Activated CD4-positive, alpha-beta memory T cell treated with anti-CD3 and anti-CD28 coated beads, Interleukin-2, amount 10 ng/mL, durations not matched to agents 7 days and 5 days (primary cell): ENCODE measurements at regions not wholly inside any gene's neighbourhood (a gene's known extent, or its start where the extent isn't known, plus 50 kb on each side); places are given as distances from the start of the nearest gene placed in this dataset.

Source experiments
- CTCF ChIA-PET: fragments of 350-600 bp; sonication (Branson Sonifier 250); formaldehyde crosslinking; loops from one replicate; lab custom pipeline; 2021; ENCODE audit warnings: antibody characterized with exemption, inconsistent platforms; lab: Charles Lee
- POLR2A ChIA-PET: fragments of 350-600 bp; sonication (Branson Sonifier 250); formaldehyde crosslinking; loops from one replicate; lab custom pipeline; 2021; ENCODE audit warnings: antibody characterized with exemption; lab: Charles Lee
- DNase-seq: peaks from one replicate; pipeline ENCODE4 v3.0.0-alpha.2; 2020
- H3K27ac Mint-ChIP-seq: one replicate; pipeline ENCODE4 v1.8.0; 2021; ENCODE audit warnings: mild to moderate bottlenecking, mixed read lengths
- H3K27me3 Mint-ChIP-seq: one replicate; pipeline ENCODE4 v1.8.0; 2021; ENCODE audit warnings: mixed read lengths
- H3K36me3 Mint-ChIP-seq: one replicate; pipeline ENCODE4 v1.8.0; 2021; ENCODE audit warnings: low read depth, mixed read lengths
- H3K4me1 Mint-ChIP-seq: one replicate; pipeline ENCODE4 v1.8.0; 2021; ENCODE audit warnings: mixed read lengths
- H3K4me3 Mint-ChIP-seq: one replicate; pipeline ENCODE4 v1.8.0; 2021; ENCODE audit warnings: mild to moderate bottlenecking, mixed read lengths
- H3K9me3 Mint-ChIP-seq: one replicate; pipeline ENCODE4 v1.8.0; 2021; ENCODE audit warnings: mixed read lengths

DNA sequence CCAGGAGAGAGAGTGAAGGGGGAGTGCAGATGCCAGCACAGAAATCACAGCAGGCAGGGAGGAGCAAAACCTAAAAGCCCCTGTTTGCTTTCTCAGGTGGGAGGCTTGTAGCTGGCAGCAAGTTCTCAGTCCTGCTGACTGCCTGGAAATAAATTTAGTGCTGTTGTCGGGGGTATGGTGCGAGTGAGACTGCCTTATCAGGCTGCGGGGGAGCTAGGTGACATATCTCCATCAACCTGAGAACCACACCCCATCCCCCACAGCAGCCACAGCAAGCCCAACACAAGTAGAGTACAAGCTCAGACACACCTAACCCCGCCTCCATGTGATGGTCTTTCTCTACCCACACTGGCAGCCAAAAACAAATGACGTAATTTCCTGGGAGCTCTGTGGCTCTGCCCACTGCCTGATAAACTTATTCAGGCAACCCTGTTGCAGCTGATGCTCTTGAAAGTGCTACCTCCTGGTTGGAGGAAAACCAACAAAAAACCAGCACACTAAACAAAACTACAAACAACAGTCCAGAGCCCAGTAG lies 953.4 kb upstream of the NDST4 start:
- Mint-ChIP-seq H3K36me3 (no peaks in the 10 kb centered on the region), H3K9me3 (no peaks in the 10 kb centered on the region), H3K27me3 (no peaks in the 10 kb centered on the region), H3K4me3 (no peak overlapping the region), H3K27ac (no peak overlapping the region), H3K4me1 (no peaks in the 10 kb centered on the region)
- no peak for DNase-seq
- ChIA-PET CTCF (no interaction called here), POLR2A (no interaction called here)

GRCh38 chr4:116064331-116064730 lies 950.9 kb upstream of the NDST4 start:
- Mint-ChIP-seq H3K27me3 (no peaks in the 10 kb centered on the region), H3K36me3 (no peaks in the 10 kb centered on the region), H3K4me3 (no peak overlapping the region), H3K9me3 (no peaks in the 10 kb centered on the region), H3K4me1 (no peaks in the 10 kb centered on the region), H3K27ac (no peak overlapping the region)
- no peak for DNase-seq
- CTCF ChIA-PET, result no interaction called here
- POLR2A ChIA-PET, result no interaction called here

DNA sequence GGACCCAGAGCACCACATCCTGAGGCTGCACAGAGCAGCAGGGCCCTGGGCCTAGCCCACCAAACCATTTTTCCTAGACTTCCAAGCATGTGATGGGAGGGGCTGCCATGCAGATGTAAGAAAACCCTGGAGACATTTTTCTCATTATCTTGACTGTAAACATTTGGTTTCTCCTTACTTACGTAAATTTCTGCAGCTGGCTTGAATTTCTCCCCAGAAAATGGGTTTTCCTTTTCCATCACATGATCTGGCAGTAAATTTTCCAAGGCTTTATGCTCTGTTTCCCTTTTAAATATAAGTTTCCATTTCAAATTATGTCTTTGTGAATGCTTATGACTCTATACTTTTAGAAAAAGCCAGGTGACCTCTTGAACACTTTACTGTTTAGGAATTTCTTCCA lies 945.9 kb upstream of the NDST4 start:
- Mint-ChIP-seq H3K36me3 (no peaks in the 10 kb centered on the region), H3K4me3 (no peak overlapping the region), H3K9me3 (no peaks in the 10 kb centered on the region), H3K27ac (no peak overlapping the region), H3K27me3 (no peaks in the 10 kb centered on the region), H3K4me1 (no peaks in the 10 kb centered on the region)
- CTCF ChIA-PET, result no interaction called here
- POLR2A ChIA-PET, result no interaction called here
- no peak for DNase-seq

DNA sequence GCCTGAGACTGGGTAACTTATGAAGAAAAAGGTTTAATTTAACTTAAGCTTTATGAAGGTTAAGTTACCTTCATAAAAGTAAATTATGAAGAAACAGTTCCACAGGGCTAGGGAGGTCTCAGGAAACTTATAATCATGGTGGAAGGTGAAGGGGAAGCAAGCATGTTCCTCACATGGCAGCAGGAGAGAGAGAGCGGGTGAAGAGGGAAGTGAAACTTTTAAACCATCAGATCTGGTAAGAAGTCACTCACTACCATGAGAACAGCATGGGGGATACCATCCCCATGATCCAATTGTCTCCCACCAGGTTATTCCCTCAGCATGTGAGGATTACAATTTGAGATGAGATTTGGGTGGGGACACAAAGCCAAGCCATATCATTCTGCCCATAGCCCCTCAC lies 944.7 kb upstream of the NDST4 start:
- Mint-ChIP-seq H3K27ac (no peak overlapping the region), H3K36me3 (no peaks in the 10 kb centered on the region), H3K4me3 (no peak overlapping the region), H3K4me1 (no peaks in the 10 kb centered on the region), H3K9me3 (no peaks in the 10 kb centered on the region), H3K27me3 (no peaks in the 10 kb centered on the region)
- POLR2A ChIA-PET, result no interaction called here
- CTCF ChIA-PET, result no interaction called here
- no peak for DNase-seq

DNA sequence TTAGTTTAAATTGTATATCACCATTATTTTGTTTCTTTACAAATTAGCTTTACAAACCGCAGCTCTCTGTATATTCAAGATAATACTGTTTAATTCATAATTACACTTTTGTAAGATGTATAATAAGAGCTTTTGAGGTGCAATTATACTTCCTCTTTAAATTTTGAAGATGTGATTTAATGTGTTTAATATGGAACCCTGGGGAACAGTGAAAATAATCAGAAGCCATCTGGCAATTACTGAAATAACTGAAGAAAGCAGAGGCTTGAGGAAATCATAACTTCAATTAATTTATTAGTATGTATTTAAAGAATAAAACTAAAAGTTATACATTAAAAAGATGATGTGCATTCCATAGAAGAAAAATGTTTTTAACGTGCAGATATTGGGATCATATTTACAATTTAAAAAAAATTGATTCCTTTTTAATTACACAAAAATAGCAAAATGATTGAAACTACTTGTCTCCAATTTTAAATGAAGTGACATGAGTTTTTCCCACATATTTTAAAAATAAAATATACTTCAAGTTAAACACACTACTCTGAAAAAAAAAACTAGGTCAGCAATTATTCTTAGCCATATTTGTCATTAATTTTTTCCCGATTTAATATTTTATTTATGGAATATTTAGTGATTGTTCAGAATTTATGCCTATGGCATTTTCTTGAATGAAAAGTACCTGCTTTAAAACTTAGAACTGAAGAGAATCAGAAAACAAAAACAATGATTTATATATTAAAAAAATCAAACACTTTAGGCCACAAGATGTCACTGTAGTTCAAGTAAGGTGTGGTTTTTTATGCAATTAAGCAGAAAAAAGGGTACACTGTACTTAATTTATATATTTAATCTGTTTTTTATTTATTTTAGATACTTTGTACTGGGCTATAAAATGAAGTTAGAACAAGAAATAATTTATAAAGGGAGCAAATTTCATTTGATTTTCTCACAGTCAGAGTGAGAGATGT lies 942.7 kb upstream of the NDST4 start:
- POLR2A ChIA-PET, result no interaction called here

GRCh38 chr4:116027311-116027710 lies 913.9 kb upstream of the NDST4 start:
- Mint-ChIP-seq H3K4me3 (no peak overlapping the region), H3K4me1 (no peaks in the 10 kb centered on the region), H3K27ac (no peak overlapping the region), H3K9me3 (peaks cover 2% of the 10 kb centered on the region), H3K36me3 (no peaks in the 10 kb centered on the region), H3K27me3 (no peaks in the 10 kb centered on the region)
- ChIA-PET CTCF (no interaction called here), POLR2A (no interaction called here)
- no peak for DNase-seq

More for the DNA sequence above, 942.7 kb upstream of the NDST4 start:
- Mint-ChIP-seq H3K36me3 (no peaks in the 10 kb centered on the region), H3K27me3 (no peaks in the 10 kb centered on the region), H3K4me3 (no peak overlapping the region), H3K9me3 (no peaks in the 10 kb centered on the region), H3K27ac (no peak overlapping the region), H3K4me1 (no peaks in the 10 kb centered on the region)
- CTCF ChIA-PET, result no interaction called here
- no peak for DNase-seq

DNA sequence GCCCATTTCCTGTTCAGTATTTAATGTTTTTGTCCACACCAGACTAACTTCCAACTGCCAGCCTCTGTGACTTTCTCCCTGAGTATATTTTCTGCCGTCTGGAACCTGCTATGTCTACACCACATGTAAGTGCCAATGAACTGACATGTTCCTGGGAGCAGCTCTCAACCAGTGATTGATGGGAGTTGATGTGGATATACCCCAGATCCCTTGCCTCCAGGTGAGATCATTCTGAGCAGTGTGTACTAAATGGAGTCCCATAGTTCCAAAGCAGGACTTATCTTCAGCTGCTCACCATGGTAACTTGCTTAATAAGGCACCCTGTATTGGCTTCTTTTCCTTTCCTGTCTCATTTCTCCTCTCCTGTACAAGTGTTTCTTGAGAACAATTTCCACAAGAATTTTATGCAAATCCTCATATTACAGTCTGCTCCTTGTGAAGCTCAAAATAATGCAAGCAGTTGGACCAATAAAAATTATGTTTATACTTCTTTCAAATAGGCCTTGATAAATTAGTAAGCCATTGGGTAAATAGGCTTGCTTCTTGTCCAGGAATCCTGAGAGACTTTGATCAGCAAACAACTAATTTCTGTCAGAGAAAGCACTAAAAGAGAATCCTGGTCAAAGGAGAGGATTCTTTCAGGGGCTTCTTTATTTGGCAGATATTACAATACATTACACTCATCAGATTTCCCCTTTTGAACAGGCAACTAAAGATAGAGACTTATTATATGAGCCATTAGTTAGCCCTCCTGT lies 911.7 kb upstream of the NDST4 start:
- Mint-ChIP-seq H3K27ac (no peak overlapping the region), H3K27me3 (no peaks in the 10 kb centered on the region), H3K36me3 (no peaks in the 10 kb centered on the region), H3K4me1 (no peaks in the 10 kb centered on the region), H3K4me3 (no peak overlapping the region), H3K9me3 (peaks cover 4% of the 10 kb centered on the region)
- CTCF ChIA-PET, result no interaction called here
- POLR2A ChIA-PET, result no interaction called here
- no peak for DNase-seq

DNA sequence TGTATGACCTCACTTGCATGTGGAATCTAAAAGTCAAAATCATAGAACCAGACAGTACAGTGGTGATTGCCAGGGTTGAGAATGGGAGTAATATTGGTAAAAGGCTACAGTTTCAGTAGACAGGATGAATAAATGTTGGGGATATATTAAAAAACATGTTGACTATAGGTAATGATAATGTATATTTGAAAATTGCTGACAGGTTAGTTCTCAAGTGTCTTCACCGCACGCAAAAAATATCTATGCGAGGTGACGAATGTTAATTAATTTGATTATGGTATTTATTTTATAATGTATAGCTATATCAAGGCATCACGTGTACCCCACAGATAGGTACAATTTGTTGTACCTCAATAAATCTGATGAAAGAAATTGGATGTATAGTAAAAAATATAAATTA lies 909.6 kb upstream of the NDST4 start:
- POLR2A ChIA-PET, result no interaction called here
- DNase-seq, result no peak
- CTCF ChIA-PET, result no interaction called here
- Mint-ChIP-seq H3K9me3 (peaks cover 12% of the 10 kb centered on the region), H3K4me3 (no peak overlapping the region), H3K4me1 (no peaks in the 10 kb centered on the region), H3K27me3 (no peaks in the 10 kb centered on the region), H3K36me3 (no peaks in the 10 kb centered on the region), H3K27ac (no peak overlapping the region)

GRCh38 chr4:116020141-116020722 lies 906.8 kb upstream of the NDST4 start:
- no peak for DNase-seq
- peaks cover 4% of the 10 kb centered on the region for H3K36me3 Mint-ChIP-seq
- H3K9me3 Mint-ChIP-seq, result peaks cover 23% of the 10 kb centered on the region
- no peak overlapping the region for H3K27ac Mint-ChIP-seq
- H3K27me3 Mint-ChIP-seq, result no peaks in the 10 kb centered on the region
- H3K4me3 Mint-ChIP-seq, result no peak overlapping the region
- no peaks in the 10 kb centered on the region for H3K4me1 Mint-ChIP-seq
- ChIA-PET POLR2A (no interaction called here), CTCF (no interaction called here)

GRCh38 chr4:116018831-116019230 lies 905.4 kb upstream of the NDST4 start:
- peaks cover 32% of the 10 kb centered on the region for H3K9me3 Mint-ChIP-seq
- no peak for DNase-seq
- H3K4me3 Mint-ChIP-seq, result no peak overlapping the region
- H3K36me3 Mint-ChIP-seq, result peaks cover 4% of the 10 kb centered on the region
- CTCF ChIA-PET, result no interaction called here
- H3K4me1 Mint-ChIP-seq, result no peaks in the 10 kb centered on the region
- H3K27ac Mint-ChIP-seq, result no peak overlapping the region
- H3K27me3 Mint-ChIP-seq, result no peaks in the 10 kb centered on the region
- POLR2A ChIA-PET, result no interaction called here

GRCh38 chr4:116016201-116016600 lies 902.8 kb upstream of the NDST4 start:
- DNase-seq, result no peak
- Mint-ChIP-seq H3K36me3 (peaks cover 4% of the 10 kb centered on the region), H3K4me1 (no peaks in the 10 kb centered on the region), H3K9me3 (peaks cover 32% of the 10 kb centered on the region), H3K27ac (no peak overlapping the region), H3K4me3 (no peak overlapping the region), H3K27me3 (no peaks in the 10 kb centered on the region)
- ChIA-PET CTCF (no interaction called here), POLR2A (no interaction called here)

DNA sequence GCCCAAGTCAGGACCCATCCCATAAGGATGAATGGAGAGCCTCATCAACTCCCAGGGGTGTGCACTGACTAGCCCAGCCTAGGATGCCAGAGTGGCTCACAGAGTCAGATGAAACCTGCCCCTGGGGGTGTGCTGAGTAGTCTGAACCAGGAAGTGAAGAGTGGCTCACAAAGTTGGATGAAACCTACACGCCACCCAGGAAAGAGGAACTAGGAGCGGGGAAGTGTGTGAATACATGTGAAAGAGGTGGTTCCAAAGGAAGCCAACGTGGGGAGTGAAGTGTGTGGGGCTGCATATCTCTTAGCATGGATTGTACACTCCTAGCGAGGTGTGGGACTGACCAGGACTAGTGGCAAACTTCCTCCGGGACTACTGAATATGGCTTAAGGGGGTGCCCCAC lies 902.1 kb upstream of the NDST4 start:
- no peak for DNase-seq
- ChIA-PET POLR2A (no interaction called here), CTCF (no interaction called here)
- H3K27ac Mint-ChIP-seq, result no peak overlapping the region
- H3K4me3 Mint-ChIP-seq, result no peak overlapping the region
- no peaks in the 10 kb centered on the region for H3K4me1 Mint-ChIP-seq
- H3K9me3 Mint-ChIP-seq, result peaks cover 32% of the 10 kb centered on the region
- H3K27me3 Mint-ChIP-seq, result no peaks in the 10 kb centered on the region
- peaks cover 4% of the 10 kb centered on the region for H3K36me3 Mint-ChIP-seq

GRCh38 chr4:116015062-116015461 lies 901.6 kb upstream of the NDST4 start:
- H3K9me3 Mint-ChIP-seq, result peaks cover 30% of the 10 kb centered on the region
- H3K36me3 Mint-ChIP-seq, result peaks cover 4% of the 10 kb centered on the region
- no peaks in the 10 kb centered on the region for H3K27me3 Mint-ChIP-seq
- no peak overlapping the region for H3K27ac Mint-ChIP-seq
- DNase-seq, result no peak
- no peak overlapping the region for H3K4me3 Mint-ChIP-seq
- ChIA-PET POLR2A (no interaction called here), CTCF (no interaction called here)
- H3K4me1 Mint-ChIP-seq, result no peaks in the 10 kb centered on the region
